Aorta (tissue), 5 donors: ENCODE measurements at regions not wholly inside any gene's neighbourhood (a gene's known extent, or its start where the extent isn't known, plus 50 kb on each side); places are given as distances from the start of the nearest gene placed in this dataset.

Experiments used
- ATAC-seq: fragments of 200-7000 bp; cut with Tn5 transposase; one replicate; pipeline ENCODE4 v1.9.1; 2022; ENCODE audit warnings: moderate library complexity; ENCODE audit not compliant: low FRiP score
- DNase-seq, 2 donors: peaks; one replicate each; pipeline ENCODE4 v3.0.0-alpha.2; 2020
- H3K27ac ChIP-seq, 2 donors: one replicate each; pipeline ENCODE4 v1.5.1; 2013; ENCODE audit warnings: low read length in 2 of 2, mild to moderate bottlenecking in 2 of 2, moderate library complexity in 2 of 2, control low read depth in 1 of 2, inconsistent platforms in 1 of 2, low read depth in 1 of 2
- H3K27me3 ChIP-seq, 2 donors: one replicate each; pipeline ENCODE4 v1.6.1; 2013; ENCODE audit warnings: control low read depth in 1 of 2, low read length in 1 of 2, mild to moderate bottlenecking in 1 of 2, moderate library complexity in 1 of 2; ENCODE audit not compliant: insufficient read depth in 2 of 2, control insufficient read depth in 1 of 2
- H3K36me3 ChIP-seq, 2 donors: one replicate each; pipeline ENCODE4 v1.6.1; 2013; ENCODE audit warnings: control low read depth in 1 of 2, low read length in 1 of 2, mild to moderate bottlenecking in 1 of 2; ENCODE audit not compliant: insufficient read depth in 2 of 2, control insufficient read depth in 1 of 2
- H3K4me1 ChIP-seq, 2 donors: one replicate each; pipeline ENCODE4 v1.6.1; 2013; ENCODE audit warnings: low read length in 2 of 2, control low read depth in 1 of 2, mild to moderate bottlenecking in 1 of 2, moderate library complexity in 1 of 2; ENCODE audit not compliant: insufficient read depth in 2 of 2, control insufficient read depth in 1 of 2
- H3K4me3 ChIP-seq, 2 donors: one replicate each; pipeline ENCODE4 v1.5.1; 2013; ENCODE audit warnings: low read length in 2 of 2, control low read depth in 1 of 2, mild to moderate bottlenecking in 1 of 2
- H3K9me3 ChIP-seq: one replicate; pipeline ENCODE4 v1.6.1; 2013; ENCODE audit warnings: mild to moderate bottlenecking, low read length; ENCODE audit not compliant: control insufficient read depth
- WGBS, 2 donors: extraction: QIAGEN DNeasy Blood & Tissue Kit; methylation state at CpG; one replicate each; pipeline ENCODE4 v1.1.7; 2013; 5-methylcytosine and 5-hydroxymethylcytosine counted together
- intact Hi-C, 2 donors: fragments of 100-400 bp; cut with DNase I; formaldehyde crosslinking; loops; one replicate each; pipeline versions ENCODE4 v1.14.2 to v1.15.0; 2022
- donor health status: healthy with polysubstance abuse.
- donor health status: Bipolar disorder and iron deficiency.
- donor health status: DM: no; HTN: no; CAD: no.
- donor health status: DM: no; HTN: no; CAD: no.
- donor health status: DM: yes; HTN: yes; CAD: no.

DNA sequence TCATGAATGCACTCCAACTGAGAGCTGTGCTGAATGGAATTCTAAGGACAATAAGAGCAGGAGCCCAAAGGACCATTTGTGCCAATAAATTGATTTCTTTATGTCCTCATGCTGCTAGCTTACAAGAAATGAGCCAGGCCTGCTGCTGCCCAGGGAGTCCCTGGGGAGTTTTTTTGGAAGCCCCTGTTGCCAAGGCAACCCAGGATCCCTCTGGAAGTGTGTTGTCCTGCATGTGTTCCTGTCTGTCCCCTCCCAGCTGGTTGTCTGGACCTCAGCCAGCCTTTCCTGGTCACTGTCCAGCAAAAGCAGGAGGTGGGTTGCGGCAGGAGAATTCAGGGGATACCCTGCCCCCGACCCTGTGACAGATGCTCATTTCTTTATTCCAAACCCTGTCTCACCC is 51.0 kb upstream of the GPRC5B start:
- Histone ChIP-seq H3K27ac (no peak overlapping the region), H3K9me3 (no peaks in the 10 kb centered on the region), H3K36me3 (no peaks in the 10 kb centered on the region), H3K27me3 (no peaks in the 10 kb centered on the region), H3K4me1 (no peaks in the 10 kb centered on the region), H3K4me3 (no peak overlapping the region)
- intact Hi-C loops = no loop called here
- ATAC-seq (no peak), DNase-seq (no peak)
- WGBS, 2 donors = 27 to 29% methylated on average over 2 of the region's 2 CpGs
